Naive thymus-derived CD4-positive, alpha-beta T cell (primary cell): ENCODE measurements at regions not wholly inside any gene's neighbourhood (a gene's known extent, or its start where the extent isn't known, plus 50 kb on each side); places are given as distances from the start of the nearest gene placed in this dataset.

Experiments
- ATAC-seq: fragments of 150-1000 bp; cut with Tn5 transposase; 2 replicates; pipeline ENCODE4 v1.10.0; 2021; ENCODE audit warnings: mild to moderate bottlenecking, moderate library complexity
- CTCF ChIA-PET: fragments of 350-600 bp; sonication (Branson Sonifier 250); formaldehyde crosslinking; loops from one replicate; lab custom pipeline; 2021; ENCODE audit warnings: antibody characterized with exemption; lab: Charles Lee
- POLR2A ChIA-PET: fragments of 350-600 bp; sonication (Branson Sonifier 250); formaldehyde crosslinking; loops from one replicate; lab custom pipeline; 2021; ENCODE audit warnings: antibody characterized with exemption, inconsistent platforms; lab: Charles Lee
- DNase-seq, 9 donors: peaks; one replicate each; pipeline versions ENCODE4 v3.0.0 to v3.0.0-alpha.2; 2020 to 2022; ENCODE audit warnings: mixed read lengths in 1 of 9
- H3K27ac ChIP-seq: one replicate; pipeline ENCODE4 v1.7.0; 2013; ENCODE audit warnings: mild to moderate bottlenecking, low read depth, low read length, moderate library complexity
- H3K27me3 ChIP-seq, 2 donors: one replicate each; pipeline ENCODE4 v1.7.0; 2013; ENCODE audit warnings: low read length in 2 of 2, mild to moderate bottlenecking in 2 of 2, moderate library complexity in 2 of 2; ENCODE audit not compliant: control insufficient read depth in 2 of 2, insufficient read depth in 2 of 2
- H3K36me3 ChIP-seq, 3 experiments: 1 replicate in 2 of 3; 2 replicates in 1 of 3; pipeline ENCODE4 v1.7.0; 2013; ENCODE audit warnings: low read length in 3 of 3, mild to moderate bottlenecking in 3 of 3, moderate library complexity in 1 of 3; ENCODE audit not compliant: insufficient read depth in 3 of 3, control insufficient read depth in 2 of 3
- H3K4me1 ChIP-seq, 2 donors: one replicate each; pipeline ENCODE4 v1.7.0; 2013; ENCODE audit warnings: low read length in 2 of 2, mild to moderate bottlenecking in 2 of 2, moderate library complexity in 1 of 2; ENCODE audit not compliant: control insufficient read depth in 2 of 2, insufficient read depth in 2 of 2
- H3K4me3 ChIP-seq: 2 replicates; pipeline ENCODE4 v1.7.0; 2013; ENCODE audit warnings: mild to moderate bottlenecking, low read length
- H3K9me3 ChIP-seq, 3 experiments: 1 replicate in 2 of 3; 2 replicates in 1 of 3; pipeline ENCODE4 v1.7.0; 2013; ENCODE audit warnings: low read length in 3 of 3; ENCODE audit not compliant: control insufficient read depth in 2 of 3
- H3K27ac Mint-ChIP-seq, 9 donors: one replicate each; pipeline ENCODE4 v1.8.0; 2020 to 2022; ENCODE audit warnings: mixed read lengths in 9 of 9, mild to moderate bottlenecking in 8 of 9, moderate library complexity in 5 of 9, inconsistent platforms in 2 of 9
- H3K27me3 Mint-ChIP-seq, 5 donors: one replicate each; pipeline ENCODE4 v1.8.0; 2021 to 2022; ENCODE audit warnings: mixed read lengths in 5 of 5, mild to moderate bottlenecking in 1 of 5
- H3K36me3 Mint-ChIP-seq, 5 donors: one replicate each; pipeline ENCODE4 v1.8.0; 2020 to 2022; ENCODE audit warnings: mixed read lengths in 5 of 5, mild to moderate bottlenecking in 3 of 5, inconsistent platforms in 1 of 5
- H3K4me1 Mint-ChIP-seq, 7 donors: one replicate each; pipeline ENCODE4 v1.8.0; 2020 to 2022; ENCODE audit warnings: mixed read lengths in 7 of 7, mild to moderate bottlenecking in 3 of 7, inconsistent platforms in 1 of 7
- H3K4me3 Mint-ChIP-seq, 10 donors: one replicate each; pipeline ENCODE4 v1.8.0; 2020 to 2022; ENCODE audit warnings: mild to moderate bottlenecking in 10 of 10, mixed read lengths in 10 of 10, moderate library complexity in 6 of 10, inconsistent platforms in 2 of 10
- H3K9me3 Mint-ChIP-seq, 11 donors: one replicate each; pipeline ENCODE4 v1.8.0; 2020 to 2022; ENCODE audit warnings: mixed read lengths in 11 of 11, mild to moderate bottlenecking in 4 of 11, inconsistent platforms in 1 of 11, moderate library complexity in 1 of 11
- intact Hi-C, 2 donors: fragments of 100-400 bp; cut with micrococcal nuclease; formaldehyde crosslinking; loops; one replicate each; pipeline ENCODE4 v1.15.1; 2023

GRCh38 chr15:36426691-36427090 is 152.7 kb upstream of the CDIN1 start:
- Mint-ChIP-seq H3K27me3 (peaks cover 0 to 9% (median 0%) of the 10 kb centered on the region in 5 donors), H3K9me3 (peaks cover 0 to 11% (median 0%) of the 10 kb centered on the region in 11 donors), H3K27ac (no peak overlapping the region), H3K36me3 (no peaks in the 10 kb centered on the region), H3K4me1 (no peaks in the 10 kb centered on the region), H3K4me3 (no peak overlapping the region)
- Histone ChIP-seq H3K27me3 (no peaks in the 10 kb centered on the region), H3K36me3 (no peaks in the 10 kb centered on the region), H3K4me3 (no peak overlapping the region), H3K27ac (no peak overlapping the region), H3K9me3 (no peaks in the 10 kb centered on the region), H3K4me1 (no peaks in the 10 kb centered on the region)
- intact Hi-C loops, result no loop called here
- POLR2A ChIA-PET, result no interaction called here
- CTCF ChIA-PET, result interaction anchor here (1.2 kb wide), 1 partner anchor 14 kb away, joined by 3 read pairs; no protein-coding TSS in a partner anchor
- ATAC-seq, result no peak
- no peak for DNase-seq

GRCh38 chr15:36428102-36428845 is 151.2 kb upstream of the CDIN1 start:
- H3K36me3 Mint-ChIP-seq, result no peaks in the 10 kb centered on the region
- ATAC-seq (no peak), DNase-seq (no peak)
- Histone ChIP-seq H3K36me3 (no peaks in the 10 kb centered on the region), H3K27me3 (no peaks in the 10 kb centered on the region), H3K4me3 (no peak overlapping the region), H3K27ac (no peak overlapping the region), H3K4me1 (no peaks in the 10 kb centered on the region), H3K9me3 (no peaks in the 10 kb centered on the region)
- intact Hi-C loops, result no loop called here
- ChIA-PET CTCF (no interaction called here), POLR2A (no interaction called here)
- H3K9me3 Mint-ChIP-seq, result peaks cover 0 to 9% (median 0%) of the 10 kb centered on the region in 11 donors
- no peaks in the 10 kb centered on the region for H3K4me1 Mint-ChIP-seq
- H3K27ac Mint-ChIP-seq, result no peak overlapping the region
- peaks cover 0 to 9% (median 0%) of the 10 kb centered on the region in 5 donors for H3K27me3 Mint-ChIP-seq
- H3K4me3 Mint-ChIP-seq, result no peak overlapping the region

- Histone ChIP-seq H3K27ac (no peak overlapping the region), H3K9me3 (no peaks in the 10 kb centered on the region), H3K36me3 (no peaks in the 10 kb centered on the region), H3K4me1 (no peaks in the 10 kb centered on the region), H3K27me3 (no peaks in the 10 kb centered on the region), H3K4me3 (no peak overlapping the region)
- H3K4me1 Mint-ChIP-seq, result no peaks in the 10 kb centered on the region
- no peaks in the 10 kb centered on the region for H3K36me3 Mint-ChIP-seq
- no peak for DNase-seq
- no peak overlapping the region for H3K4me3 Mint-ChIP-seq
- no peak for ATAC-seq
- peaks cover 0 to 4% (median 0%) of the 10 kb centered on the region in 5 donors for H3K27me3 Mint-ChIP-seq
- no peak overlapping the region for H3K27ac Mint-ChIP-seq
- H3K9me3 Mint-ChIP-seq, result no peaks in the 10 kb centered on the region
- ChIA-PET POLR2A (no interaction called here), CTCF (no interaction called here)
- intact Hi-C loops, result no loop called here
Observed at GRCh38 chr15:36429707-36430106, 149.7 kb upstream of the CDIN1 start.

GRCh38 chr15:36430280-36430679 is 149.1 kb upstream of the CDIN1 start:
- no peak overlapping the region for H3K27ac Mint-ChIP-seq
- DNase-seq (no peak), ATAC-seq (no peak)
- CTCF ChIA-PET, result no interaction called here
- POLR2A ChIA-PET, result no interaction called here
- intact Hi-C loops, result no loop called here
- no peak overlapping the region for H3K4me3 Mint-ChIP-seq
- Histone ChIP-seq H3K36me3 (no peaks in the 10 kb centered on the region), H3K9me3 (no peaks in the 10 kb centered on the region), H3K4me1 (no peaks in the 10 kb centered on the region), H3K27me3 (no peaks in the 10 kb centered on the region), H3K27ac (no peak overlapping the region), H3K4me3 (no peak overlapping the region)
- no peaks in the 10 kb centered on the region for H3K36me3 Mint-ChIP-seq
- H3K9me3 Mint-ChIP-seq, result peaks cover 0 to under 1% (median 0%) of the 10 kb centered on the region in 11 donors
- peaks cover 0 to 4% (median 0%) of the 10 kb centered on the region in 5 donors for H3K27me3 Mint-ChIP-seq
- H3K4me1 Mint-ChIP-seq, result no peaks in the 10 kb centered on the region

- no peaks in the 10 kb centered on the region for H3K9me3 ChIP-seq
- no peak overlapping the region for H3K4me3 Mint-ChIP-seq
- no peak for DNase-seq
- no peaks in the 10 kb centered on the region for H3K36me3 ChIP-seq
- CTCF ChIA-PET, result no interaction called here
- H3K9me3 Mint-ChIP-seq, result peaks cover 0 to 5% (median 0%) of the 10 kb centered on the region in 11 donors
- POLR2A ChIA-PET, result no interaction called here
- no peaks in the 10 kb centered on the region for H3K36me3 Mint-ChIP-seq
- intact Hi-C loops, result no loop called here
- ATAC-seq, result no peak
- no peak overlapping the region for H3K27ac ChIP-seq
- H3K27me3 Mint-ChIP-seq, result peaks cover 0 to 4% (median 0%) of the 10 kb centered on the region in 5 donors
- no peaks in the 10 kb centered on the region for H3K27me3 ChIP-seq
- H3K27ac Mint-ChIP-seq, result no peak overlapping the region
- H3K4me1 Mint-ChIP-seq, result no peaks in the 10 kb centered on the region
- no peaks in the 10 kb centered on the region for H3K4me1 ChIP-seq
- H3K4me3 ChIP-seq, result no peak overlapping the region
Observed at GRCh38 chr15:36430726-36431265, 148.6 kb upstream of the CDIN1 start.

GRCh38 chr15:36432161-36432560 is 147.3 kb upstream of the CDIN1 start:
- H3K4me1 ChIP-seq, result no peaks in the 10 kb centered on the region
- Mint-ChIP-seq H3K36me3 (no peaks in the 10 kb centered on the region), H3K27ac (no peak overlapping the region), H3K4me1 (no peaks in the 10 kb centered on the region), H3K27me3 (peaks cover 0 to 4% (median 0%) of the 10 kb centered on the region in 5 donors), H3K9me3 (peaks cover 0 to 8% (median 0%) of the 10 kb centered on the region in 11 donors), H3K4me3 (no peak overlapping the region)
- H3K27me3 ChIP-seq, result no peaks in the 10 kb centered on the region
- intact Hi-C loops, result no loop called here
- POLR2A ChIA-PET, result no interaction called here
- no peak overlapping the region for H3K4me3 ChIP-seq
- no peaks in the 10 kb centered on the region for H3K9me3 ChIP-seq
- no peaks in the 10 kb centered on the region for H3K36me3 ChIP-seq
- CTCF ChIA-PET, result no interaction called here
- DNase-seq, result no peak
- no peak for ATAC-seq
- H3K27ac ChIP-seq, result no peak overlapping the region

GRCh38 chr15:36434177-36434576 is 145.2 kb upstream of the CDIN1 start:
- Mint-ChIP-seq H3K27me3 (peaks cover 0 to 13% (median 0%) of the 10 kb centered on the region in 5 donors), H3K9me3 (peaks cover 0 to 8% (median 0%) of the 10 kb centered on the region in 11 donors), H3K4me3 (no peak overlapping the region), H3K4me1 (no peaks in the 10 kb centered on the region), H3K27ac (no peak overlapping the region), H3K36me3 (no peaks in the 10 kb centered on the region)
- ATAC-seq, result no peak
- CTCF ChIA-PET, result no interaction called here
- Histone ChIP-seq H3K9me3 (no peaks in the 10 kb centered on the region), H3K36me3 (no peaks in the 10 kb centered on the region), H3K27me3 (no peaks in the 10 kb centered on the region), H3K4me1 (no peaks in the 10 kb centered on the region), H3K4me3 (no peak overlapping the region), H3K27ac (no peak overlapping the region)
- no peak for DNase-seq
- POLR2A ChIA-PET, result no interaction called here
- intact Hi-C loops, result no loop called here
